Stimulated activated CD4-positive, alpha-beta T cell treated with anti-CD3 and anti-CD28 coated beads, TNF-alpha, amount 100 ng/mL, for 4 hours (primary cell): ENCODE measurements at regions not wholly inside any gene's neighbourhood (a gene's known extent, or its start where the extent isn't known, plus 50 kb on each side); places are given as distances from the start of the nearest gene placed in this dataset.

Experiments
- DNase-seq, 3 experiments: peaks; one replicate each; pipeline ENCODE4 v3.0.0-alpha.2; 2020; ENCODE audit warnings: low read depth in 3 of 3

DNA sequence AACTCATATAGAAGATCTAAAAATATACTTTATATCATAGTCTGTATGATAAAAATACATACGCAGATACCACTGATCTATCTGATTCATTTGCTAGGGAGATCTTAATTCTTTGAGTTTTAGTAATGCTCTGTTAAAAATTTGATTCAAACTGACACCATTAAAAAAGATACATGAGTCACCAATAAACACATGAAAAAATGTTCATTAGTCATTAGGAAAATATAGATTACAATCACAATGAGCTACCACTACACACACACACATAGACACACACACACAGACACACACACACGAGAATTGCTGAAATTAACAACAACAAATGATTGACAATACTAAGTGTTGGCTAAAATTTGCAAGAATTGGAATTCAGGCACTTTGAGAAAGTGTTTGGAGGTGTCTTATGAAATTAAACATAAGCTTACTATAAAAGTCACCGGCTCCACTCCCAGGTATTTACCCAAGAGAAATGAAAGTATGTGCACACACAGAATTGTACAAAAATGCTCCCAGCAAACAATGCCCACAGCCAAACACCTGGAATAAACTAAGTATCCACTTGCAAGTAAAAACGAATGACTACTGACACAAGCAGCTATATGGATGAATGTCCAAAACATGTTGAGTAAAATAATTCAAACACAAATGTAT lies 117.7 kb upstream of the GGTLC1 start:
- DNase-seq, result no peak

DNA sequence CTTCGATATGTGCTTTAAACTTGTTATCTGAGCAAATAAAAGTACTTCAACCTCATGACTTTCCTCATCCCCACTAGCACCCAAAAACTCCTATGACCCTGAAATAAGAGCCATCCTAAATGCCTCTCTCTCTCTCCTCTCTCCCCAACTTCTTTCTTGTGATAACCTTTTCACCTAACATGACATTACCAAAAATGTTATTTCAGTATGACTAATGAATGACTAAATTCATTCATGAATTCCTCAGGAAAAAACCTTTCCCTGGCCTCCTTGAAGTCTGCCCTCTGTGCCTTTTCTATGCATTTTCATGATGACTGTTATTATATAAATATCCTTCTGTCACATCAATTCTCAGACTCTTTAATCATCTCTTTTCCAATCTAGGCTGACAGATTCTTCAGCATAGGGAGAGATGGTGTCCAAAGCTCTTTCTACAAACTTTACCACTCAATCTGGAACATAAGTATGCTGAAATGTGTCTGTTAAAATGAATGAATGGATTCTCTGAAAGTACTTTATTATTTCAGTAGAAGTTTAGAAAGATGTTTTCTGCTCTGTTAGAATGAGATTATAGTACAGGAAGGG lies 114.3 kb upstream of the GGTLC1 start:
- no peak for DNase-seq

DNA sequence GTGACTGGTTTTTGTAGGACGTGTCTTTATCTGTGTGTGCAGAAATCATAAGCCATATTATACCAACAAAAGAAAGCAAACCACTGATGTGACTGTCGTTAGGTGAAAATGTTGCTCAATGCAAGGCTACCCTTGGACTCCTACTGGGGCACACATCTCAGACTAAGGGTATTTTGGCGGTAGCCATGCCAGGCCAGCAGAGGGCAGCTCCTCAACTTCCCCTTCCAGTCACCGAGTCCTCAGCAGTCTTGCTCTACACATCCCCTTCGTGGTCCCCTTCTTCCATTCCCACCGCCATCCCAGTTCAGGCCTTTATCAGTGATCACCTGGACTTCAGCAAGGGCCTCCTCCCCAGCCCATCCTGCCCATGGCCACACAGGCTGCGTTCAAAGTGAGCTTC lies 113.7 kb upstream of the GGTLC1 start:
- DNase-seq, result no peak

DNA sequence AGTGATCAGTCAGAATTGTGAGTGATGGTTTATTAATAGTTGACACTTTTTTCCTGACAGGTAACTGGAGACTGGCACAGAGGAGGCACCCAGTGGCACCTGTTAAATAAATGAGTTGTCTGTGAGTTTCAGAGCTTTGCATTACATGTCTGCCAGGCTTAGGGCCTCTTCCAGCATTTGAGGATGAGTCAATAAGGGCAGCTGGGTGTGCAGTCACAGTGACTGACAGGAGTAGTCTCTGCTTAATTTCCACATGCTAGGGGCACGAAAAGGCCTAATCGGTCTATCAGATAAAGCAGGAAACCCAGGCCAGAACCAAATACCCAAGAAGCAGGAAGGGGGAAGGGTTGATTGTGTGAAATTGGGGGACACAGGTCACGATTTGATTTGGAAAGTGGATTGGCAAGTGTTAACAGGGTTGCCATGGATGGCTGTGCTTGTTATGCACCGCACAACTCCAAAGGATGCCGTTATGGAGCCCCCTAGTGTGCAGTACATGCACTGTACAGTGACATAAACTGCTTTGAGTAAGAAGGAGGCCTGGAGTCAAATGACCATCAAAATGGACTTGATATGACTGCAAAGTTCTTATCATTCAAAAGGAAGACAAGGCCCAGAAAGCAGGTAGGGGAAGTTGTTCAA lies 111.9 kb upstream of the GGTLC1 start:
- peak; percentile 7 to 36 (median 13) for DNase-seq

DNA sequence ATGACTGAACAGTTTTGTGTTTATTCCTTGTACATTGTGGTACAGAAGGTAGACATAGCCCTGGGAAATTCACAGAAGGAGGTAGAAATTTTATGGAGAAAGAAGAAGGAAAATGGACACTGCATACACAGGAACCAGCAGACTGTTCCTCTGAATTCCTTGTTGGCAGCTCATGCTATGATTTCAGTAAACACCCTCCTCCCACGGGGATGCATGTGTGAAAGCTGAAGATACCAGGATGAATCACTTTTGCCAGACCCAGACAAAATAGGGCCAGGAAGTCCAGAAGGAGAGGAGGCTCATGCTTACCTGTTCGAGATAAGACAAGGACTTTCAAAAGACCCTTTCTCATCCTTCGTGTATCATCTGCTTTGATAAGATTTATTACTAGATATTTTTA lies 110.3 kb upstream of the GGTLC1 start:
- DNase-seq, result no peak

DNA sequence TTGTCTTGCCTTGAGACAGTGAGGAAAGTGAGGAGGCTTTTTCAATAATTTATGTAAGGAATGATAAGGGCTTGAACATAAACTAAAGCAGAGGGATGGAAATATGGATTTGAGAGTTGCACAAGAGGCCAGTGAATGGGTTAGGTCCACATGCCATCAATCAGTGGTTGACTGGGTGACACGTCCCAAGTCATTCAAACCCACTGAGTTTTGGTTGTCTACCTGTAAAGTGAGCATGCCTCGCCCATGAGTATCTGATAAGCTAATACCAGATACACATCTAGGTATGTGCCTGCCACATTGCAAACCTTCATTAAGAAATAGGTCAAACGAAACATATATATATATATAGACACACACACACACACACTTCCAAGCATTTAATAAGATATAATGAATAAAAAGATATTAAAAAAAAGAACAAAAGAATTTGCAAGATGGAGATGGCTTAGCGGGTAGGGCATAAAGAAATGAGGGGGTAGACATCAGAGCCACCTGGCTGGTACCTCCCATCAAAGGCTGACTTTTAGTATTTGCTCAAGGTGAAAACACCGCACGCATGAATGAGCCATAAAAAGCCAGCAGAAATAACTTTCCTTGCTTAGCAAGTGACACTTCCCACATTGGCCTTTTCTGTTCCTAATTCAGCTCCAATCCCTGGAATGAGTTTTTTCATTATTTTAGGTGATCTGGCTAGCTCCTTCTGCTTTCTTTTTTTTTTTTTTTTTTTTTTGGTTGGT lies 109.1 kb upstream of the GGTLC1 start:
- no peak for DNase-seq

DNA sequence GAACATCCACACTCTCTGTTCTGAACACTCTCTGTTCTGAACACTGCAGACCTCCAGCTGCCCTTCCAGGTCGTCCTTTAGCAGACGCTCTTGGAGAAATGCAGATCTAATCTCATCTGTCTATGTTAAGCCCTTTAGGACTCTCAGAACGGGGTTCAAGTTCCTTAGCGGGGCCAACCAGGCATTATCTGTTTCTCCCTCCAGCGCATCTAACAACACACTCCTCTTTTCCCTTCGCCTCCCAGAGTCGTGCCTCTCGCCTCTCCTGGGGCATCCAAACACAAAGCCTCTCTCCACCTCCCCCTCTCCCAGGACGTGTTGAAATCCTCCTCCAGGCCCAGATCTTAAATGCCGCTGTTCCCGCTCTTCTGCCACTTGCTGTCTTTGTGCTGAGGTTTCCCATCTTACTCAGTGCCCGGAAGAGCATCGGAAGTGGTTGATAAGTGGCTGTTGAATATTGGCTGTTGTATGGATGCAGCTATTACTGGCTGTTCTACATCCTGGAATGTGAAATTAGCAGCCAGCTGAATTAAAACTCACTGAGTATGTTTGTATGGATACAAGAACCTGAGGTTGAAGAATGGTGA lies 108.4 kb upstream of the GGTLC1 start:
- DNase-seq, result no peak

DNA sequence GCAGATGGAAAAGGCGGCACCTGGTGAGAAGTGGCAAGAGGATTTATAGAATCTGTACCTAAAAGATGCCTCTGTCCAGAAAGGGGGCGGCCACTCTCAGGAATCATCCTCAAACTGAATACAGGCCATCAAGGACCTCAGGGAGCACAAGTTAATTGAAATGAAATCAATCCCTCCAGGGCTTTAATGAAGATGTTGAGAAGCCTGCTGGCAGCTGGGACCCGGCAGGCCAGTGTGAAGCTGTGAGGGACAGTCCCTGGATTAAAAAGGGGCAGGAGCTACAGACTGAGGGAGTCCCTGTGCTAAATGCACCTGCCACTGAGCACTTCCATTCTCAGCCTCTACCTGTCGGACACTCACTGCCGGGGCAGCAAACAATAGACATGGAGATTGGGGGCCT lies 107.7 kb upstream of the GGTLC1 start:
- no peak for DNase-seq

DNA sequence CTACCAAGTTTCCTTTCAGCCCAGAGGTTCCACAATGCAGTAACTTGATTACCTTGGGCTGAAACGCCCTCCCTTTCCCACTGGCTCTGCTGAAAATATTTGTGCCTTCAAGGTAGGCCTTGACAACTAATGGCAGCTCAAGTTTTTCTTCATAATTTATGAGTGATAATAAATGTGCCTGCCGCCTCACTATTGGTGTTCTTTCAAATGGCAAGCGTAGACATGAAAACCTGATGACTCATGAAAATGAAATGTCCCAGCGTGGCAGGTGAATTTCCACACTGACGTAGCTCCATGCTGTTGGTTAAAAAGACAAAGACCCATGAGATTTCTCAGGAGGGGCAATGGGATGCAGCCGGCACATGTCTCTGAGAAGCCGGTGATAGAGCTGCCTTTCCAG lies 107.2 kb upstream of the GGTLC1 start:
- DNase-seq, result no peak

DNA sequence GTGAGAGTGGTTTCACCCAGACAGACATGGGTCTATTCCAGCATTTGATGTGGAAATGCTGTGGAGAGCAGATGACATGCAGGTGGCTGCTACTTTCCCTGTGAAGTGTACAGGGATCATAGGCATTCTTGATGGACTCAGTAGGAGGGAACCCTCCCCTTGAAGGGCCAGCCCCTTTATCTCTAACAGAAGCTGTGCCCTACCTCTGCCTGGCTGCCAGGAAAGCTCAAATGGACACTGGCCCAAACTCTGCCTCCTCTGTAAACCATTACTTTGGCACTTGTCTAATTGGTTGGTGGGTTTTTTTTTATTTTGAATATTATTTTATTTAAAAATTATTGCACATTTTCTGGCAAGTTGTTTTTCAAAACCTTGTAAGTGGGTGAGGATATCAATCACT lies 106.7 kb upstream of the GGTLC1 start:
- DNase-seq, result no peak

DNA sequence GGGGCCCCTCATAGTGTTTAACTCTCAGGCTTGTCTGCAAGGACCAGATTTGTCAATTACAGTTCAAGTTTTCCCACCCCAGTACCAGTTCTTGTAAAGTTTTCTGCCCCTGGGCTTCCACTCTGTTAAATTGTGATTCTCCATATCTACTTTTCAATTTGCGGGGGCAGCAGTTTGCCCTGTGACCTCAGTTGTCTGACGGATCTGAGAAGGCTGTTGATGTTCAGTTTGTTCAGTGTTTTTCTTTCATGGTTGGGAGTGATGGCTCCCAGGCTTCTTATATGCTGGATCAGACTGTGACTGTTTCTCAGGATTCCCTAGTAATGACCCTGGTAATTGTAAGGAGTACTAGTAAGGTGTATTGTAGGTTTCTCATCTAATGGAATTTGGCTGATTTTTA lies 101.0 kb upstream of the GGTLC1 start:
- DNase-seq, result no peak

DNA sequence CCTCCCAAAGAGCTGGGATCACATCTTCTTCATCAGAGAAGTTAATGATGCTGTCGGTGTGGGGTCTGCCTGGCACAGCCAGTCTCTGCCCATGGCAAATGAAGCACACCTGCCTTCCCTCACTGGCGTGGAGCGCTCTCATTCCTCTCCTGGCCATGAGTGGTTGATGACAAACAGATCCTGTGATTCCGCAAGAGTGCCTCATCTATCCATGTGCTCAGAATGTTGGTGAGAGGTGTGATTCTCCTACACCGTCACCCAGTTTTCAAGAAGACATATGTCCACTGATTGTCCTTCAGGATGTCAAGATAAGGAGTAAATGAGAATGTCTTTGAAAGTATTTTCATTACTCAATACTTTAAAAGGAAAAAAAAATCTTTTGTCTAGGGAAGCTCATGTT lies 97.5 kb upstream of the GGTLC1 start:
- no peak for DNase-seq

DNA sequence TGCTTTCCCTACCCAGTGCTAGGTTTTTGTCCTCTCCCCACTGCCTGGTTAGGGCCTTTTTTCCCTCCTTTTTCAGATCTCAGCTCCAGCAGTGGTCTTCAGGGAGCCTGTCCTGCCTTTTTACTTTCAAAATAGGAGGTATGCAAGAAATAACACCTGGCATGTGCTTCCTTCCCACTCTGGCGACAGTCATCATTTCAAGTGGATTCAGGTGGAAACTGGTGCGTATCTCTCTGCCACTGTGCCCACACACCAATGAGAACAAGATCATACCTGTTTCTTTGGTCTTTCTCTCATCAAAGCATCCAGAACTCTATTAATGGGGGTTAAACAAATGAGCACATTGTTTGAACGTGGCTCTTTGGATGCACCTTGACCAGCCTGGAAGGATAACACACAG lies 95.7 kb upstream of the GGTLC1 start:
- DNase-seq, result no peak

DNA sequence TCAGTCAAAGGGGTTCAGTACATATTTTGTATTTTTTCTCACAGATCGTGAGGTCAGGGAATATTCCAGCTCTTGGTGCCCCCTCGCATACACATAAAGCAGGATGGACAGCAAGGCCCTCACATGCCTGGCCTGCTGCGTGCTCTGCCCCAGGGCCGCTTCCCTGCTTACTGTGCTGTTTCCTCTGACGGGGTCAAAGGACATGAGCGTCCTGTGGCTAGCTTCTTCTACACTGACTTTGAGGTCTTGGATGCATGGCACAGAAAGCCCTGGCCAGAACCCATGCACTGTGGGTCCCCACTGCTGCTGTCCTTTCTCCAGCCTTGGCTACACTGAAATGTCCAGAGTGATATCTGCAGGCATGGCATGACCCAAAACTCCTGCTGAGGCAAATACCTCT lies 92.5 kb upstream of the GGTLC1 start:
- no peak for DNase-seq

DNA sequence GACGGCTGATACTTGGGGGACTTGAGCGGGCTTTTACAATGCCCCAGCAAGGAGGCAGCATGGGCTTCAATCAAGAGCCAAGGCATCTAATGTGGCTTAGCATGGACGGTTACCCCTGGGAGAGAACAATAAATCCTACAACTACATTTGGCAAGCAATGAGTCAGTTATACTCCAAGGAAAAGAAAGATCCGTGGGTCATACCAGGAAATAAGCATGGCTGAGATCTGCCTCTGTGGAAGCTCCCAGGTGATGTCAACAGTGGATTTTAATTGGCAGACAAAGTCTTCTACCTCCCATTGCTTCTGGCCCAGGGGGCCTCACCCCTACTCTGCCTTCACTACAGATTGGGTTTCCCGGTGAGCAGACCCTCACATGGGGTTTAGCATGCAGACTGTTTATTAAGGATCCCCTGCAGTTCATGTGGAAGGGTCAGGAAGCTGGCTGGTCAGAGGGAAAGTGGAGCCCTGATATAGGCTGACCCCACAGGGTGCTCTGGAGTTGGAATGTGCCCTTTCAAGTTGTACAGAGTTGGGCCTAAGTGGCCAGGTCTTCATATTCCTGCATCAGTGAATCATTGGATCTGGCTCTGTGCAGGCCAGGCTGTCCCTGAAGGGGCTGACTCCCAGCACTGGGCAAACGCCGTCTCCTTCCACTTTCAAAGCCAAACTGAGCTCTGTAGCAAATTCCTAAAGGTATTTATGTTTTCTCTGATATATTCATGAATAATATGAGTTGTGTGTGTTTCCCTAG lies 91.3 kb upstream of the GGTLC1 start:
- no peak for DNase-seq

DNA sequence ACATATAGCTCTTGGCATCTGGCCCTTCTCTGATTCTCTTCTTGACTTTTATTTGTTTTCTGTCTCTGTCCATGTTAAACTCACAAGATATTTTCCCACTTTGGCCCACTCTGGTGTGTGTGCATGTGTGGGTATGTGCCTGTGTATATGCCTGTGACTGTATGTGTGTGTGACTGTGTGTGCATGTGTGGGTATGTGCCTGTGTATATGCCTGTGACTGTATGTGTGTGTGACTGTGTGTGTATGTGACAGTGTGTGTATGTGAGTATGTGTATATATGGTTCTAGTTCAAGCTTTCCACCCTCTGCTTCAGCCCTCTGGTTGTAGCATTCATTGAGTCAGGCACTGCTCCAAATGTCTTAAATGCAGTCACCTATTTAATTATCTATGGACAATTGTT lies 88.6 kb upstream of the GGTLC1 start:
- no peak for DNase-seq

DNA sequence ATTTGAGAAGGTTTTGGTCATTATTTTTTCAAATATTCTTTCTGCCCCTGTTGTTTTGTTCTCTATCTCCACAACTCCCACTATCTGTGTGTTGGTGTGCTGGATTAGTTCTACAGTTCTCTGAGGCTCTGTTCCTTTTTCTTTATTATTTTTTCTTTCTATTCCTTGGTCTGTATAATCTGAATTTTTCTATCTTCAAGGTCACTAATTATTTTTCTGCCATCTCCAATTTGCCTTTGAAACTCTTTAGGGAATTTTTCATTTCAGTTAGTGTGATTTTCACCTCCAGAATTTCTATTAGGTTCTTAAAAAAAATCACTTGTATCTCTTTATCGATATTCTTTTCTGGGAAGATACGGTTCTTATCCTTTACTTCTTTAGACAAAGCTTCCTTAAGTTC lies 82.1 kb upstream of the GGTLC1 start:
- no peak for DNase-seq

DNA sequence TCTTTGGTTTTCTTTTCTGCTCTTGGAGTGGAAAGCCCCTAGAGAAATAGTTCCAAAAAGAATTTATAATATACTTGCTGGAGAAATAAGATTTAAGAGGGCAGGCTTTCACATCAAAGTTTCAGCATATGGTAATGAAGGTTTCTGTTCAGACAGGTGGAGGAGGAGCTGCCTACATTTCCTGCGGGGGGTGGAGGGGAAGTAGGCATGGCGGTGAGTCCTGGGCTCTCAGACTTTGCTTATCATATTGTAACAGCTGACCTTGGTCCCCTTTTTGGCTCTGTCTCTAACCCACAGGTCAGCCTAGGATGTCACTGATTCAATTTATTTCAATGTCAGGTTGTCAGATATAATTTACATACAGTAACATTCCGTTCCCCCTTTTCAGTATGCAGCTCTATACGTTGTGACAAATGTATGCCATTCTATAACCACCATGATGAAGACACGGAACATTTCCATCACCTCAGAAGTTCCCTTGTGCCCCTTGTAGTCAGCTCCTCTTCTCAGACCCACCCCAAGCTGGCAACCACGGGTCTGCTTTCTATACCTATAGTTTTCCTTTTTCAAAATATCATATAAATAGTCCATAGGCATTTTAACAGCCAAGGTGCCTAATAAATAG lies 77.6 kb upstream of the GGTLC1 start:
- DNase-seq, result peak in 1 of 3 experiments; percentile 16

DNA sequence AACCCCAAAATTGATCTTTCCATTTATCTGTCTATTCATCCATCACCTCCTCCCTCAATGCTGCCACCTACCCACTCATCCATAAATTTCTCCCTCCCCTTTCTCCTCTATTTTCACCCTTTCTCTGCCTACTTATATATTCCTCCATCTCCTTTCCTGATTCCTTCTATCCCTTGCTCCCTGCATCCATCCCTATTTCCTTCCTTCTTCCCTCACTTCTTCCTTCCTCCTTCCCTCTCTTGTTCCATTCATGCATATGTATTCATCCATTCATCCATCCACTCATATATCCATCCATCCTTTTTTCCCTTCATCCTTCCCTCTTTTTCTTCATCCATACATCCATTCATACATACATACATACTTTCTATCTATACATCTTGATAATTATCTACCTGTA lies 76.3 kb upstream of the GGTLC1 start:
- DNase-seq, result no peak

DNA sequence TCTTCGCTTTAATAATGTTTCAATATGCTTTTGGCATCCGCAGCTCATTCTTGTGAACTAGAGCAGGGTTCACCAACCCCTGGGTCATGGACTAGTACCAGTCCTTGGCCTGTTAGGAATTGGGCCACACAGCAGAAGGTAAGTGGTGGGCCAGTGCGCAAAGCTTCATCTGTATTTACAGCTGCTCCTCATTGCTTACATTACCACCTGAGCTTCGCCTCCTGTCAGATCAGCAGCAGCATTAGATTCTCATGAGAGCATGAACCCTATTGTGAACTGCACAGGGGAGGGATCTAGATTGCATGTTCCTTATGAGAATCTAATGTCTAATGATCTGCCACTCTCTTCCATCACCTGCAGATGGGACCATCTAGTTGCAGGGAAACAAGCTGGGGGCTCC lies 75.5 kb upstream of the GGTLC1 start:
- DNase-seq, result no peak

DNA sequence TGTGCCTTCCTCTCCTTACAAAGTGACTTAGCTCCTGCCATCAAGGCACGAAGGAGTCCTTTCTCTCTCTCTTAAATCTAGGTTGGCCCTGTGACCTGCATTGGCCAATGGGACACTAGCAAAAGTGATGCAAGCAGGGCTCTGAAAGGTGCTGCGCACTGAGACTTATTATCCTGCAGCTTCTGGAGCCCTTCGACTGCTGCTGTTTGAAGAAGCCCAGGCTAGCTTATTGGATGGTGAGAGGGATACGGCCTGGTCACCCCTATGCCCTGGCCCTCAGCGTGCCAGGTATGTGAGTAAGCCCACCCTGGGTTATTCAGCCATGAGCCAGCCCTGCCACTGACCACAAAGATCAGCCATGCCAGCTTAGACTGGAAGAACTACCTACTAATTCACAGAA lies 74.5 kb upstream of the GGTLC1 start:
- DNase-seq, result no peak
